Fibroblast of lung (primary cell): ENCODE measurements at regions not wholly inside any gene's neighbourhood (a gene's known extent, or its start where the extent isn't known, plus 50 kb on each side); places are given as distances from the start of the nearest gene placed in this dataset.
"Not testable (repeated sequence)": the region's sequence is repeated elsewhere in the genome, so short reads cannot be mapped to it uniquely, and the experiment has no call there.

Experiments used
- DNase-seq, 2 donors: peaks; one replicate each; pipeline versions ENCODE4 v3.0.0 to v3.0.0-alpha.2; 2010; ENCODE audit warnings: low read depth in 2 of 2
- H2AFZ ChIP-seq: 2 replicates; pipeline ENCODE4 v1.5.1; 2012; ENCODE audit warnings: low read length, control low read depth, inconsistent platforms
- H3K27ac ChIP-seq: 2 replicates; pipeline ENCODE4 v1.5.1; 2011; ENCODE audit warnings: low read length, control low read depth; ENCODE audit not compliant: insufficient read depth
- H3K27me3 ChIP-seq: 2 replicates; pipeline ENCODE4 v1.5.1; 2011; ENCODE audit warnings: mild to moderate bottlenecking, low read length; ENCODE audit not compliant: control insufficient read depth, insufficient read depth
- H3K36me3 ChIP-seq: 2 replicates; pipeline ENCODE4 v1.5.1; 2011; ENCODE audit warnings: low read length; ENCODE audit not compliant: control insufficient read depth, insufficient read depth
- H3K4me1 ChIP-seq: 2 replicates; pipeline ENCODE4 v1.5.1; 2011; ENCODE audit warnings: low read length; ENCODE audit not compliant: control insufficient read depth, insufficient read depth; ENCODE audit errors: extremely low read depth
- H3K4me2 ChIP-seq: 2 replicates; pipeline ENCODE4 v1.5.1; 2011; ENCODE audit warnings: low read length, control low read depth; ENCODE audit not compliant: insufficient read depth; ENCODE audit errors: extremely low read depth
- H3K4me3 ChIP-seq, 4 experiments: fragments of 200-600 bp in 1 of 4; sonication (generic) in 1 of 4; replicated peaks in 1 of 4; 2 replicates each; pipeline ENCODE4 v1.5.1; 2011 to 2016; ENCODE audit warnings: low read length in 4 of 4, low read depth in 3 of 4, mild to moderate bottlenecking in 3 of 4, control low read depth in 2 of 4, inconsistent platforms in 1 of 4, mixed read lengths in 1 of 4; ENCODE audit not compliant: insufficient read depth in 1 of 4; ENCODE audit errors: control extremely low read depth in 1 of 4
- H3K79me2 ChIP-seq: 2 replicates; pipeline ENCODE4 v1.5.1; 2012; ENCODE audit warnings: mild to moderate bottlenecking, low read length, inconsistent platforms; ENCODE audit not compliant: control insufficient read depth, insufficient read depth
- H3K9ac ChIP-seq: 2 replicates; pipeline ENCODE4 v1.5.1; 2011; ENCODE audit warnings: mild to moderate bottlenecking, low read length, control low read depth; ENCODE audit not compliant: insufficient read depth
- H3K9me3 ChIP-seq: 2 replicates; pipeline ENCODE4 v1.5.1; 2012; ENCODE audit warnings: low read depth, low read length; ENCODE audit not compliant: control insufficient read depth, insufficient read depth
- H4K20me1 ChIP-seq: 2 replicates; pipeline ENCODE4 v1.5.1; 2011; ENCODE audit warnings: low read length; ENCODE audit not compliant: control insufficient read depth, insufficient read depth; ENCODE audit errors: extremely low read depth
- CTCF ChIP-seq, 2 donors: IDR thresholded peaks in 1 of 2; conservative IDR thresholded peaks in 1 of 2; 1 replicate in 1 of 2; 2 replicates in 1 of 2; pipeline ENCODE4 v1.5.1; 2011 to 2012; ENCODE audit warnings: low read length in 2 of 2, control low read depth in 1 of 2, inconsistent platforms in 1 of 2, low read depth in 1 of 2, mild to moderate bottlenecking in 1 of 2
- EZH2 ChIP-seq: IDR thresholded peaks from 2 replicates; pipeline ENCODE4 v1.5.1; 2012; ENCODE audit warnings: low read length, control low read depth, mild to moderate bottlenecking; ENCODE audit errors: missing control alignments

GRCh38 chr16:13630374-13630773, 289.6 kb upstream of the ERCC4 start:
- Histone ChIP-seq H3K9me3 (no peaks in the 10 kb centered on the region), H3K9ac (no peak overlapping the region), H3K4me2 (no peak overlapping the region)

GRCh38 chr16:13631213-13631767, 288.7 kb upstream of the ERCC4 start:
- H3K4me1 ChIP-seq, result no peaks in the 10 kb centered on the region
- H3K79me2 ChIP-seq, result no peaks in the 10 kb centered on the region
- no peaks in the 10 kb centered on the region for H3K36me3 ChIP-seq
- DNase-seq, result no peak
- no peak overlapping the region for H3K27ac ChIP-seq
- no peak overlapping the region for H3K9ac ChIP-seq
- H3K27me3 ChIP-seq, result no peaks in the 10 kb centered on the region
- no peak overlapping the region for H3K4me2 ChIP-seq
- no peak overlapping the region for H3K4me3 ChIP-seq
- no peaks in the 10 kb centered on the region for H4K20me1 ChIP-seq
- H3K9me3 ChIP-seq, result no peaks in the 10 kb centered on the region
- TF ChIP-seq EZH2, result no peak
- TF ChIP-seq CTCF (conservative IDR thresholded peaks at IDR 0.05 in 1 of 2, IDR thresholded peaks at IDR 0.05 in 1 of 2; ENCODE audit: low read depth in 1 of 2, low read length in 2 of 2), result no peak
- H2AFZ ChIP-seq, result no peak overlapping the region

More at GRCh38 chr16:13630374-13630773, 289.6 kb upstream of the ERCC4 start:
- DNase-seq, result no peak
- Histone ChIP-seq H2AFZ (no peak overlapping the region), H4K20me1 (no peaks in the 10 kb centered on the region), H3K79me2 (no peaks in the 10 kb centered on the region), H3K4me1 (no peaks in the 10 kb centered on the region), H3K36me3 (no peaks in the 10 kb centered on the region), H3K27me3 (no peaks in the 10 kb centered on the region), H3K4me3 (no peak overlapping the region), H3K27ac (no peak overlapping the region)
- no peak for TF ChIP-seq CTCF (conservative IDR thresholded peaks at IDR 0.05 in 1 of 2, IDR thresholded peaks at IDR 0.05 in 1 of 2; ENCODE audit: low read depth in 1 of 2, low read length in 2 of 2)

GRCh38 chr16:13631916-13632315, 288.0 kb upstream of the ERCC4 start:
- H3K79me2 ChIP-seq, result no peaks in the 10 kb centered on the region
- TF ChIP-seq EZH2 (no peak), CTCF (conservative IDR thresholded peaks at IDR 0.05 in 1 of 2, IDR thresholded peaks at IDR 0.05 in 1 of 2; ENCODE audit: low read depth in 1 of 2, low read length in 2 of 2) (no peak)
- H3K4me1 ChIP-seq, result no peaks in the 10 kb centered on the region
- H3K9ac ChIP-seq, result no peak overlapping the region
- no peak overlapping the region for H3K27ac ChIP-seq
- no peak overlapping the region for H2AFZ ChIP-seq
- no peaks in the 10 kb centered on the region for H3K9me3 ChIP-seq
- DNase-seq, result no peak
- H3K27me3 ChIP-seq, result no peaks in the 10 kb centered on the region
- no peaks in the 10 kb centered on the region for H4K20me1 ChIP-seq
- H3K4me3 ChIP-seq, result no peak overlapping the region
- H3K4me2 ChIP-seq, result no peak overlapping the region
- H3K36me3 ChIP-seq, result no peaks in the 10 kb centered on the region

DNA sequence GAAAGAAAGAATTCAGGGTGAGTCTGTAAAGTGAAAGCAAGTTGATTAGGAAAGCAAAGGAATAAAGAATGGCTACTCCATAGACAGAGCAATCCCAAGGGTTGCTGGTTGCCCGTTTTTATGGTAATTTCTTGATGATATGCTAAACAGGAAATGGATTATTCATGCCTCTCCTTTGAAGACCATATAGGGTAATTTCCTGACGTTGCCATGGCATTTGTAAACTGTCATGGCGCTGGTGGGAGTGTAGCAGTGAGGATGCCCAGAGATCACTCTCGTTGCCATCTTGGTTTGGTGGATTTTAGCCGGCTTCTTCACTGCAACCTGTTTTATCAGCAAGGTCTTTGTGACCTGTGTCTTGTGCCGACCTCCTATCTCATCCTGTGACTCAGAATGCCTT, 287.4 kb upstream of the ERCC4 start:
- H3K4me3 ChIP-seq, H3K79me2 ChIP-seq, H3K27ac ChIP-seq, H3K4me1 ChIP-seq, H3K4me2 ChIP-seq, H3K9me3 ChIP-seq, H3K27me3 ChIP-seq, H2AFZ ChIP-seq, H3K9ac ChIP-seq, DNase-seq, H3K36me3 ChIP-seq, H4K20me1 ChIP-seq: not testable (repeated sequence)
